UCSD-AML1 (cell line): ENCODE measurements at regions not wholly inside any gene's neighbourhood (a gene's known extent, or its start where the extent isn't known, plus 50 kb on each side); places are given as distances from the start of the nearest gene placed in this dataset.

Experiments
- DNase-seq: peaks from one replicate; lab custom pipeline; 2025; ENCODE audit not compliant: unreplicated experiment; lab: John Stamatoyannopoulos, UW

DNA sequence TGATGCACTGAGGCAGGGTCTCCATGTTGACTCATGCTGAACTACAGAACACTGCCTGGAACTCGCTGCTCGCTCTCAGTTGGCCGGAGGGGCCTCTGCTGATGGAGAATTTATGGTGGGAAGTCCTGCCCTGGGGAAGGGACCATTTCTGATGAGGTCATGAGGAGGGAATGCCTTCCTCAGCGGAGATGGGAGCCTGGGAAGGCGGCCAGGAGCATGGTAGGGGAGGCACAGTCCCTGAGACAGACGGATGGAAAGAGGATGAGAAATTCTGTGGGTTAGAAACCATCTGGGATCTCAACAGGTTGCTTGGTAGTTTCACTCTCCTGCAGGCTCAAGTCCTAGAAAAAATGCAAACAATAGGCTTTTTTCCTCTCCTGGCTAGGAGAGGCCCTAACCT lies 56.8 kb upstream of the TPM1 start:
- DNase-seq: no peak

DNA sequence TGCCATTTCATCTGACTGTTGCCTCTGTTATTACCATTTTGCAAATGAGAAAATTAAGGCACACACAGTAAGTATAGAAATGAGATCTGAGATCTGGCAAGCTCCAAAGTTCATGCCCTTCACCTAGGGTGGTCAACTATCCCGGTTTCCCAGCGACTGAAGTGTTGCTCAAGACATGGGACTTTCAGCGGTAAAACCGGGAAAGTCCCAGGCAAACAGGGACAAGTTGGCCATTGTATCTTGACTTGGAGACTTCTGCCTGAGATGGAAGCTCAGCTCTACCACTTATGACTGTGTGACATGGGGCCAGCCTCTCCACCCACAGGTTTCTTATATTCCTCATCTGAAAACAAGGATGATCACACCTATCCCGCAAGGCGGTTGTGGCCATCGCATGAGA lies 55.6 kb upstream of the TPM1 start:
- DNase-seq: no peak

DNA sequence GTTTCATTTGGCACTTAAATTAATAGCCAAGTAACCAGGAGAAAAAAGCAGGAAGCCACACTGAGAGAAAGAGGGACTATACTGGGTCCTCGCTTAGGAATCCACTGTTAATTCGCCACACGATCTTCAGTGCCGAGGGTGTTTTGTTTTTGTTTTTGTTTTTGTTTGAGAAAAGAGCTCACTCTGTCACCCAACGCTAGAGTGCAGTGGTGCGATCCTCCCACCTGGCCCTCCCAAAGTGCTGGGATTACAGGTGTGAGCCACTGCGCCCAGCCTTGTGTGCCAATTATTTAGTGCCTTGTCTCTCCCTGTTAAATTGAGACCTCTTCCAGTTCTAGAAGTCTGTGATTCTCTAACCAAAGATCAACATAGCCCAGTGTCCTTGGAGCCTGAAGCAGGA lies 53.8 kb upstream of the TPM1 start:
- DNase-seq: no peak

DNA sequence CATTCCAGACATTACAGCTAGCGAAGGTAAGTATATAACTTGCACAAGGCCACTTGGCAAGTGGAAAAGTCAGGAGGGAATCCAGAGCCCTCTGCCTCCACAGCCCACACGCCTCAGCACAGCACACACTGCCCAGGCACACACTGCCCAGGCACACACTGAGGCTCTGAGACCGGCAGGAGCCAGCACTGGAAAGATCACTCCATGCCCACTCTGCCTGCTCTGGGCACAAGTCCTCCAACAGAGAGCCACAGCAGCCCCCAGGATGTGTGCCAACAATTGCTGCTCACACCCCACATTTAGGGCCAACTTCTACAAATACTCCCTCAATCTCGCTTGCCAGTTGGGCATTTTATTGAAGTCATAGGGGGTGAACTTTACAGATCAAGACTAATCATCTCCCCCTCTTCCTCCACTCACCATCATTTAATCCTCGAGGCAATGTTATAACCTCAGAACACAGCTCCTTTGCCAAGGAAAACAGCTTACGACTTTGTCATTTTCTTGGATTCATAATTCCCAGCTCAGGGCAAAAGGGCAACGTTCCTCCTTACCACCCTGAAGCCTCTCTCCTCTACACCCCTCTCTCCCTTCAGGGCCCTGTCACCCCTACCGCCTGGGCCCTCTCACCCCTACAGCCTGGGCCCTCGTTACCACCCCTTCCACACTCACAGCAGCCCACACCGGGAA lies 53.0 kb upstream of the TPM1 start:
- no peak for DNase-seq

DNA sequence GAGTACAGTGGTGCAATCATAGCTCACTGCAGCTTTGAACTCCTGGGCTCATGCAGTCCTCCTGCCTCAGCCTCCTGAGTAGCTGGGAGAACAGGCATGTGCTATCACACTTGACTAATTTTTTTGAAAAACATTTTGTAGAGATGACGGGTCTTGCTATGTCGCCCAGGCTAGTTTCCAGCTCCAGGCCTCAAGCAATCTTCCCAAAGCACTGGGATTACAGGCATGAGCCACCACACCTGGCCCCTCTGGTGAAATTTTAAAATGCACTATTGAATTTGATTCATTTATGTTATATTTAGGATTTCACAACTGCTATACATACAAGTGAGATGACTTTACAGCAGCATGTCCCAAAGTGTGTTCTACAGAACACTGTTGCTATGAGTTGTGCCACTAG lies 50.8 kb upstream of the TPM1 start:
- DNase-seq: no peak

DNA sequence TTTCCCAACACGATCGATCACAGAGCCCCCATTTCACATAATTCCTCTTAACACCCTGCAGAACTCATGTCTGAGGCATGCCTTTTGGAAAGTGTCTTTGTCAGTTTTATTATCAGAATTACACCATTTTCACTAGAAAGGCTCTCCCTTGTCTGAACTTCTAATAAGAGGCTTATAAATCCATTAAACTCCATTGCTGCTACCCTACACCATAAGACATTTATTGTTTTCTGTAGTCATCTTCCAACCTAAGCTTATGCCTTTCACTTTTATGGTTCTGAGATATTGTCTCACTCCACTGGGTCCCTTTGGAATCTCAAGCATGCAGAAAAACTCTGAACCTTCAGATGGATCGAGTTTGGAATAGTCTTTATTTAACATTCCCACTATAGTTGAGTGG lies 50.2 kb upstream of the TPM1 start:
- DNase-seq: no peak
